HG02571 (cell line): ENCODE measurements at regions not wholly inside any gene's neighbourhood (a gene's known extent, or its start where the extent isn't known, plus 50 kb on each side); places are given as distances from the start of the nearest gene placed in this dataset.

Source experiments
- ATAC-seq: cut with Tn5 transposase; IDR thresholded peaks from one replicate; pipeline ENCODE4 v1.9.1; 2021; ENCODE audit warnings: mild to moderate bottlenecking, moderate library complexity; ENCODE audit not compliant: unreplicated experiment

DNA sequence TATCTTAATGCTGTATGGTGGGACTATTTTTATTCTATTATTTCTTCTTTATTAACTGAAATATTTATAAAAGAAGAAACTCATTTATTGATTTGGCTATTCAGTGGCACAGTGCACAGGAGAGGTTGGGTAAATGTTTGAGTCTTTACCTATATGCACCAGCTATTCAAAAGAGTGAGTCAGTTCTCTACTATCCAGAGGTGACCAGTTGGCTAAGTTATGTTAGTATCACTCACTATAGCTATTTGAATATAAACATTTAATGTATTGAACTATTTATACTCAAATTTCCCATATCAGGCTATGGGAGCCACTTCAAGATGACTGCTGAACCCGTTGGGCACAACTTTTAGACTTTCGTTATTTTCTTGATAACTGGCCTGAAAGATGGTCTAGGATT, 106.1 kb upstream of the VEGFC start:
- ATAC-seq = no peak

GRCh38 chr4:176902710-176903323, 110.1 kb upstream of the VEGFC start:
- peak; percentile 86 for ATAC-seq

- no peak for ATAC-seq
Observed at GRCh38 chr4:176906709-176907108, 114.0 kb upstream of the VEGFC start.

GRCh38 chr4:176910646-176911045, 117.9 kb upstream of the VEGFC start:
- no peak for ATAC-seq

GRCh38 chr4:176919631-176920030, 126.9 kb upstream of the VEGFC start:
- ATAC-seq = no peak

DNA sequence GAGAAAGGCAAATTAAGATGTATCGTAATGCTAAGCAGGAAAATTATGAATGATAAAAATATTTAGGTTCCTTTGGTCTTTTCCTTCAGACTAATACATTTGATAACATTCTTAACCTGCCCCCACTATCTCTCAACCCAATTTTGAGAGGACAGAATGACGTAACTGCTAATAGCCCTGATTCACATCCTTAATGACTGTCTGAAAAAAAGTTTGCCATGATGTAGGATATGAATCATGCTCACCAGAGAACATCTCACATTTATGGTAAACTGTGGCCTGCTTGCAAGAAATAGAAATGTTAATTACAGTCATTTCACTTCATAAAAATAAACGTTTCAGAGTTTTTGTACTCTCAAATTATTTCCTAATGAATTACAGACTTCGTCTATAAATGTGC, 128.0 kb upstream of the VEGFC start:
- no peak for ATAC-seq

GRCh38 chr4:176921256-176921655, 128.5 kb upstream of the VEGFC start:
- ATAC-seq = no peak

- no peak for ATAC-seq
Observed at GRCh38 chr4:176924238-176924637, 131.5 kb upstream of the VEGFC start.

- ATAC-seq = no peak
Observed at GRCh38 chr4:176925962-176926361, 133.2 kb upstream of the VEGFC start.

DNA sequence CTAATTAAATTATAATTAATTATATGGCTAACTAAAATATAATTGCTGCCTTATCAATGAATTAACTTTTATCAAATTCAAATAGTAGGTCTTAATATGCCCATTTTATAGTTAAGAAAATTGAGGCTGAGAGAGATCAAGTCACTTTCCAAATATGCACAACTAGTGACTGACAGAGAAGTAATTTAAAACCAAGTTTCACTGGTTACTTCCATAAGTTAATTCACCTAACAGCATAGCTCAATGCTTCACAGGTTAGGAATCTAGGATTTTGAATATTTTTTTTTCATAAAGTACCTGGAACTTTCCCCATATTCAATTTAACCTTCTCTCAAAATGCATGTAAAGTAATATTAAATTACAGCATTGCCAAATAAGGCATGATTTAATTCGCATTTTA, 134.4 kb upstream of the VEGFC start:
- no peak for ATAC-seq

DNA sequence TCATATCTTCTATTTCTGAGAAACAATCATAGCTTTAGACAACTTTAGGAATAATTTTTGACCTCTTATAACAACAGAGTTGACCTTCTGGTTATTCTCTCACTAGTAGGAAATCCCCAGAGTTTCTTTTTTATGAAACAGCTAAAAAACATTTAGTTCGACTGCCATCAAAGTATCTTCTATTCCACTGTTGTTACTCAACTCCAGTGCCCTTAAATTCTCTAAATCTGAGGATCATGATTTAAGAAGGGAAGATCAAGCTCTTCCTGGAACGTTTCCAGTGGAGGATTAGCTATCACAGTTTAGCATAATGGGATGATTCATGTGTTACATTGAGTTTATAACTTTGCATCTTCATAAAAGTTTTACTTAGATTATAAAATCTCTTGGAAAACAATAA, 134.9 kb upstream of the VEGFC start:
- ATAC-seq = no peak

DNA sequence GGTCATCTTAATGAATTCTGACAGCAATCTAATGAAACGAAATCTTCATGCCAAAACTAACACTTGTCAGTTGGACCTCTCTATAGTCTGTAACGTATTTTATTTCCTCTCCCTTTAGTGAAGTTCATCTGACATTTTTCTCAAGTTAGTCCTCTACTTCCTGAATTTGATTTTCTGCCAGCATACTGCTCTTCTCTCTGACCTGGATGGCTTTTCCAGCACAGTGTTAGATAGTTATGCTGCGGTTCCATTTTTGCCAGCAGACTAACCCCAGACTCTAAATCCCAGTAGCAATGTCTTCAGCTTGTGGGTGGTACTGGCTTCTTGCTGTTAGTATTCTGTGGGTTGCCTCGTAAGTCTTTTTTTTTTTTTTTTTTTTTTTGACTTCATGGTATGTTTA, 146.7 kb upstream of the VEGFC start:
- ATAC-seq = no peak

DNA sequence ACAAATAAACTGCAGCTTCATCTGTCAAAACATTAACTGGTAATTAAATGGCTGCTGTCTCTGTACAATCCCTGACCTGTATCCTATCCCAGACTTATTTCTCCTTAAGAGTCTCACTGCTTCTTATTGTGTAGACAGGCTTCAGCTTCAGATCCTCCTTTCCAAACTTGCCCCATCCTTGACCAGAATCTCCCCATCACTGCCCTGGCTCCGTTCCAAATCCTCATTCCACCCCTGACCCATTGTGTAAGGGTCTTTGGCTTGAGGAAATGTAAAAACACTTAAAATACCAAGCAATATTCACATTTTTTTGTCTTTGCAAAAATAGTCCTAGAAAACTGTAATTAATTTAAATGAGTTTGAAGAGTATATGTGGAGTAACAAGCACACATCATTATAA, 152.6 kb upstream of the VEGFC start:
- no peak for ATAC-seq

GRCh38 chr4:176949029-176949428, 156.3 kb upstream of the VEGFC start:
- no peak for ATAC-seq

GRCh38 chr4:176953021-176953420, 160.3 kb upstream of the VEGFC start:
- no peak for ATAC-seq

DNA sequence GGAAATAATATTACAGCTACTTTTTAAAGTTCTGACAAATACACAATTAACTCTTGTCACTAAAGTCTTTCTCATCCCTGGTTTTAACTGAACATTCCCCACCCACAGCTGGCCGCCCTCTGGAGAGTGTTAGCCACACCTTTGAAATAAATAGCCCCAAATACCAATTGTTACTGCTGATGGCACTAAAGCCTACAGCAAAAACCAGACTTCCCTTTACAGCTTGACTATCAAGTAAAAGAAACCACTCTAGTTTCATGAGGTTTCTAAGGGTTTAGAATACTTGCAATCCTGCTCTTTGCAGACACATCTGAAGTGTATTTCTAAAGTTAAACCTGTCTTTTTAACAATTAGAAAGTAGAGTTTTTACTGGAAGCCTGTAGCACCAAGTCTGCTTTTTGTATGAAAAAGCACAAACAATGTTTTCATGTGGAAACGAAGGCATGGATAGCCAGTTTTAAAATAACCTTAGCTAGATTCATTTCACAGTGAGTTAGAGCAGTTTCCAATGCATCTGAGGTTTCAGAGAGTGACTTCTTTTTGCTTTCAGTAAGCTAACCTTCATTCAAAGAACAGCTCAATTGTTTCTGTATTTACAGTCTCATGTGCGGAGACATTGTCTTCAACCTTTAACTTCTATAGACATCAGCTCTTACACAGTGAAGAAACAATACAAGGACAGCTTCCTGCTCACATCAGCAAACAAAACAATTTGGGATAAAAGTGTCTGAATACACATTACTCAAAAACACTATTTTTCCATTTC, 164.8 kb upstream of the VEGFC start:
- ATAC-seq = no peak

GRCh38 chr4:176959980-176960379, 167.3 kb upstream of the VEGFC start:
- no peak for ATAC-seq

- ATAC-seq = no peak
Observed at GRCh38 chr4:176963121-176963520, 170.4 kb upstream of the VEGFC start.

- no peak for ATAC-seq
Observed at GRCh38 chr4:176964116-176964691, 171.5 kb upstream of the VEGFC start.

GRCh38 chr4:176967586-176967985, 174.9 kb upstream of the VEGFC start:
- ATAC-seq = no peak

GRCh38 chr4:176968094-176968493, 175.4 kb upstream of the VEGFC start:
- ATAC-seq = no peak

- ATAC-seq = no peak
Observed at GRCh38 chr4:176969011-176969410, 176.3 kb upstream of the VEGFC start.
